ENCODE measurements at regions not wholly inside any gene's neighbourhood (a gene's known extent, or its start where the extent isn't known, plus 50 kb on each side); places are given as distances from the start of the nearest gene placed in this dataset.

DNA sequence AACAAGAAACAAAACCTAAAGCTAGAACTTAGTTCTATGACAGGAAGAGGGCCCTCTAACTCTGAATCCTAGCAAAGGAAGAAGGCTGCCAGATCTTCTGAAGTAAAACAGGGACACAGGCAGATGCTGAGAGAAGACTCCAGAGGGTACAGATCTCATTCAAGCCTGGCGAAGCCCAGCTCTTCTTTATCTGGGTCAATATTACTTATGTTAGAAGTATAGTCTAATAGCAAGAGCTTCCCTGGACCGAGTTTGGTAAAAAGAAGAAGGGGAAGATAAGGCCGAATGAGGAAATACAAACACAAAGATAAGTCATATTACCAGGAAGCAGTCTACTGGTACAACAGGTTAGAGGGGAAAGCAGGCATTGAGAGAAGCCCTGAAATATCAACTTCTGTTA is 79.9 kb upstream of the CCDC91 start:
- DNase-seq = no peak

DNA sequence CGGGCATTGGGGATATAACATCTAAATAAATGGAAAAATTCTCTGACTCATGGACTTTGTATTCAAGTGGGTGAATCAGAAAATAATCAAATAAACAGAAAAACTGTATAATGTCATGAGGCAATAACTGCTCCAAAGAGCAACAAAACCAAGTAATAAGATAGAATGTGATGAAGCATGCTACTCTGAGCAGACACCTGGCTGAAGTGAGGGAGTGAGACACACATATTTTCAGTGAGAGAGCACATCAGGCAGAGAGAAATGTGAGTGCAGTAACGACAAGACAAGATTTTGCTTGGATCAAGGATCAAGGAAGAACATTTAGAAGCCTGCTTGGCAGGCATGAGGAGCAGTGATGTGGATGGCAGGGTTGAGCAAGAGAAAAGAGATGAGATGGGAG is 75.8 kb upstream of the CCDC91 start:
- no peak for DNase-seq

DNA sequence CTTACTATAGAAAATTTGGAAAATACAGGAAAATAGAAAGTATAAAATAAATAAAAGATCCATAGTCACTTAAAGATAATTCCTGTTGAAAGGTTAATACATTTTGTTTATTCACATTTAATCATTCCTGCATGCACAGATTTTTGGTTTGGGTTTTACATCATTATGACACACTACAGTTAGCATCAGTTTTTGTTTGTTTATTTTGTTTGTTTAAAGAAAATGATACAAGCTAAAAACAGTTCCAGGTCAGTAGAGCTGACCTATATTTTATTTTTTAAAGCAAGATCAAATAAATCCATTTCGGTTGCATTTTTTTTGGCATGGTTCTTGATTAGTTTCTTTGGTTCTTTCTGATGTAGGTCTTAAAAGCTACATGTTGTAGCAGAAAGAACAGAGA is 68.8 kb upstream of the CCDC91 start:
- no peak for DNase-seq

DNA sequence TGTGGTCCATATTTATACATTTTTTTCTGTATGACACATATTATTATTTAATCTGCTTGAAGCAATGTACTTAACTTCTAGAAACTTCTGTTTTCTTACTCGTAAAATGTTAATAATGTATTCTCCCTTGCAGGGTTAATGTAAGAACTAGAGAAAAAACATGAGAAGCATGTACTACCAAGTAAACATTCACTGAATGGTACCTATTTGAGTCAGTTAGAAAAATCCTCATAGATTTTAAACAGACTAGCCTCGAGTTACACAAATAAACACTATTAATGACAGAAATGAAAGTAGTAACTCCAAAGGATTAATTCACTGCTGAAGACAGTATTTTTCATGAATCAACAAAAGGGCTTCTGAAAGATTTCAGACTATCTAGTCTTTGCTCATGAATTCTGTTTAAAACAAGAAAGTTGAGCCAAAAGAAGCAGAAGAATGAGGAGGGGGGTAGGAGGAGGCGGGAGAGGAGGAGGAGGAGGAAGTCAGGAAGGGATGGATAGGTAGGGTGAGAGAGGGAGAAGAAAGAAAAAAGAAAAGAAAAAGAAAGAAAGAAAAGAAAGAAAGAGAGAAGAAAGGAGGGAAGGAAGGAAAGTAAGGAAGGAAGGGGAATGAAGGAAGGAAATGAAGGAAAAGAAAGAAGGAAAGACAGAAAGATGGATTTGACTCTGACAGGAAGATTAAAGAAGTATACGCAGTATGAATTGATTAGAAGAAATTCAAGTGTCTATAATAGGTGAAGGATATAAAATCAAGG is 68.2 kb upstream of the CCDC91 start:
- no peak for DNase-seq

DNA sequence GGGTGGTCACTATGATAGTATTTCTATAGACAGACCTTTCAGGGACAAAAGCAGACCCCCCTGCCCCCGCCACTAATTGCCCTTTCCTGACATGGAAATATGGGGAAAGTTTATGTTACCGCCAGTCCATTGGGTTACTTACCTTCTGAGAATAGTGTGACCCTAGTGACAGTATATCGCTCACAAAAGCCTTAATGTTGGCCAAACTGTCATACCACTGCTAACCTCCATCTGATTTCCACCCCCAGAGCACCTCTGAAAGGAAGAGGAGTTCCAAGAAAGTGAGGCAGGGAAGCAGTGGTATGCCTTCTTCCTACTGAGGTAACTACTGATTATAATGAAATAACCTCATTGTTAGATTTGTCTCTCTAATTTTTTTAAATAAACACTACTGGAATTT is 67.5 kb upstream of the CCDC91 start:
- no peak for DNase-seq

DNA sequence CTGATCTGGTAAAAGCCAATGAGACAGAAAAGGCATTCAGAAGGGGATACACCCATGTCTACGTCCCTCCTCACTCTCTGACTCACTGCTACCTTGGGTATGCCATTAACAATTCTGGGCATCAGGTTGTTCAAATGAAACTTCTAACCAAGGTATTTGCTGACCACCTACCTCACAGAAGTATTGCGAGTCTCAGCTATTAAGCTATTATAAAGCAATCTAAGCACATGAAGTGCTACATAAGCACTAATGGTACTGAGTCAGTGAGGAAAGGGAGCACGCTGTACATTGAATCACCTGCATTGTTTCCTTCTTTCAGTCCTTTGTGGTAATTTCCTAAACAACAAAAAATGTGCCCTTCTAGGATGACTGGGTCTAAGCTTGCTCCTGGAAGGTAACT is 62.8 kb upstream of the CCDC91 start:
- DNase-seq = no peak

DNA sequence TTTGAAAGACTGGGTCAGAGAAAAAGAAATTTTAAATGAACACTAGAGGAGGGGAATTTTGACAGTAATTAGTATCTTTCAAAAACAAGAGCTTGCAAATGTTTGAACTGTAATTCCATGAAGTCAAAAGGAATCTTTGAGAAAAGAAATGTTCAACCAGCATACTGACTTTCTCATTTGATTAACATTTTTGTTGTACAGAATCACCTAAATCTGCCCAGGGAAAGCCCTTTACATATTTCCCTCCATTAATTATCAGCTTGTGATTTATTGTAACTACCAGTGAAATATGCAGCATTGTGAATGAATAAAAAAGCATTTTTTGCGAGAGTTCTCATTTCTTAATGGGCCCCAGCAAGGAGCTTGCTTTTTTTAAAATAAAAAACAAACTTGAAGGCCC is 61.2 kb upstream of the CCDC91 start:
- no peak for DNase-seq

DNA sequence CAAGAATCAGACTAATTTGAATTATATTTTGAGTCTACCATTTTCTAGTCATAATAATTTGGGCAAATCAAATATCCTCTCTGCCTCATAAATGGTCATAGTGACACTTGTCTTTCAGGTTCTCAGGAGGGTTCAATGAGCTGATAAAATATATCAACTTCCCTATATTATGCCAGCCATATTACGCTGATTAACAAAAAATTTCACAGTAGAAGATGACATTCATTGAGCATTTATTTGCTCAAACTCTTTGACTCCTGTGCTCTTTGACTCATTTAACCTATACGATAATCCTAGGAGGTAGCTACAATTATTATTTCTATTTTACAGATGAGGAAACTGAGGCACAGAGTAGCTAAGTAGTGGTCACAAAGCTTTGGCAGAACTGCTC is 60.0 kb upstream of the CCDC91 start:
- no peak for DNase-seq

DNA sequence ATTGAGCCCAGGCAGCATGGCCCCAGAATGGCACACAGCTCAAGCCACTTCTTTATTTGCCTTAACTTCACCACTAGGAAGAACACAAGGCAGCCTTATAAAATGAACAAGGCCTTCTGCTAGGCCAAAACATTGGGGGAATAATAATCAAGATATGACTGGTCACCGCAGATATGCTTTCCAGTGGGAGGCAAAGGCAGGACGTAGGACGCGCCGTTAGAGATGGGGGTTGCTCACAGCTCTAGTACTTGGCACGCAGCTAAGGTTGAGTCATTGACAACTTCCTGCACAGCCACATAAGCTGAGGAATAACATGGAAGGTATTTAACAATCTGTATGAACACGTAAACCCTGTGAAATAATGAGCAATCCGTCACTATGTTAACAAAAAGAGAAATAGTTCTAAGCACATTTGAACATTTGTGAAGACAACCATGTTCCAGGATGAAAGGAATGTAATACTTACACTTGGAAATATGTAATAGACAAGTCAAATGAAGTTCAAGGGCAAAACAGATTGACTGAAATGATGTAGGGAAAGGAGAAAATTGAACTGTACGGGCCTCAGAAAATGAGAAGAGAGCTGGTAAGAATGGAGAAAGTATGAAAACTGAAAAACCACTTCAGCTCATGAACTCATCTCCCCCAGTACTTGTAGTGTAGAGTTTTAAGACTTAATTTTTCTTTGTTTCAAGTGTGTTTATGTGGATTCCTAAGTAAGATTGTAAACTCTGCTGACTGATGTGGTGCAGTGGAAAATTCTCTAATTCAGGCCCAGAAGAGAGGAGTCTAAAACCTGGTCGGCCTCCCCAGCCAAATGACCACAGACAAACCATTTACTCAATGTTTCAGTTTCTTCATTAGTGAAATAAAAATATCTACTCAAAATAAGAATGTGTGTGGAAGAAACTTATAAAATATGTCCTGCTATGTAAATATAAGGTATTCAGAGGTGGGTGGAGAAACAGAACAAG is 59.3 kb upstream of the CCDC91 start:
- DNase-seq = no peak

DNA sequence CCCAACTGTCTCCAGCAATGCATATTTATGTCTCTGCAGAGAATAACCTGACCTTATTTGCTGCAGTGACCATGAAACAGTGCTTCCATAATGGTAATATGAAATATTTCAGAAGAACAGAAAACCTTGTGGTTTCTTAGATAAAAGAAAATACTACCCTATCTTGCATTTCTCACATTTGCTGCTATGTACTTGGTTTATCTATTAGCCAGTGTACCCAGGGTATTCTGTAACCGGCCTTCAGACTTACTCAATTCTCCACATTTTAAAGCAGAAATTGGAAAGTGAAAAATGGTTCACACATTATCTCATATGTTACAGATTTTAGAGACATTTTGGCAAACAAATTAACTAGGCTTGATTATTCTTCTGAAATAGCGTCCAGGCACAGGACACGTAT is 57.9 kb upstream of the CCDC91 start:
- DNase-seq = no peak

DNA sequence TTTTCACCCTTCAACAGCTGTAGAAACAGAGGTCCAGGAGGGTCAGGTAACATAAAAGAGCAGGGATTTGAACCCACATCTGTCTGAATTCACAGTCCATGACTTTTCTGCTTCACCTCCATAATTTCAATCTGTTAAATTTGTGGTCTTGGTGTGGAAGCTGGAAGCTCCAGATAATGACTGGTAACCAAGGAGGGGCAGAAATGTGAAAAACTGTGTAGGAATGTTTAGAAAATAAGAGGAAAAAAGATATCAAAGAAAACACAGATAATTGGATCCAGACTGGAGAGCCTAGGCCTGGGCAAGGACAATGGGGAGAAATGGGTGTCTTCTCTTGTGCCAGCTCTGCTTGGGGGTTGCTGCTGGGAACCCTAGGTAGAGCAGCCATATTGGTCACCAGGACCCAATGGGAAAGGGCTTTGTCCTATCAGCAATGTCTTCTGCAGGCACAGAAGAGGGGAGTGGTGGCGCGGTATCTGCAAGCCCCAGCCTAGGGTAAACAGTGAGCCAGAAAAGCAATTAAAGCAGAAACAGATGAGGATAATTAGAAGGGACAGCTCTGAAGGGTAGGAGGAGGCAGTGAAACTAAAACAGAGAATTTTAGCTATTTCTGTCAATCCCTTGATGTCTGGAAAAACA is 54.3 kb upstream of the CCDC91 start:
- DNase-seq = no peak

DNA sequence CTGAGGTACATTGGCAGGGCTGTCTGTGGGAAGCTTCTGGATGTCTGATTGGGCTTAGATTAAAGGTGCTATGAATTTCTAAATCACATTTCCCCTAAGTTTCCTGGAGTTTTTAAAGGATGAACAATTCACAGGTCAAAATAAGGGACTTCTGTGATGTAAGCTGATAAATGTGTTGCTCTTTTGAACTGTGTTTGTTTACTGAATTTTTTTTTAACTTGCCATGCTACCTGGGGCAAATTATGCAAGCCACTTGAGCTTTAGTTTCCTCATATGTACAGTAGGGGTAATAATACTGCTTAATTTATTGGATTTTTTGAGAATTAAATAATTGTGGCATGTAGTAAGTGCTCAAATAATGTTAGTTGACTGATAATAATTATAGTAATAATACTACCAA is 52.8 kb upstream of the CCDC91 start:
- DNase-seq = no peak

DNA sequence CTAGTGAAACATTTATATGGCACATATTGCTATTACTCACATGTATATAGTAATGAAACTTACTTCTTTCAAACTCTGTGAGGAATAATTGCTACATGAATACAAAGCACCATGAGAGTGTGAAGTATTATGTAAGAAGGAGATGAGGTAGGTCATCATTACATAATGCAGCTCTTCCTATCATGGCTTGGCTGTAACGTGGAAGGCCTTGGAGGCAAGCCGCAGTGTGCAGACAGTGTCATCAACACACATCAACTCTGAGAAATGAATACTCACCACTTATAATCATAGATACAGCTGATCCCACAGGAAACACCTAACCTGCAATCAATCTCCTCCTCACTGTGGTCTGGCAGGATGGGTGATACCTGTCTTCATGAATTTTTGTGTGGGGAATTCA is 49.9 kb upstream of the CCDC91 start:
- no peak for DNase-seq

All from NCI-H510A treated with DMSO at 0.1 percent for 48 hours (cell line).